Hepatocyte (in vitro differentiated cells): ENCODE measurements at regions not wholly inside any gene's neighbourhood (a gene's known extent, or its start where the extent isn't known, plus 50 kb on each side); places are given as distances from the start of the nearest gene placed in this dataset.

ENCODE experiments used
- DNase-seq: peaks from one replicate; pipeline ENCODE4 v3.0.0-alpha.2; 2016; ENCODE audit warnings: low spot score
- H2AFZ ChIP-seq: fragments of 200-600 bp; sonication (generic); 2 replicates; pipeline ENCODE4 v1.6.0; 2016; ENCODE audit warnings: antibody characterized with exemption, mild to moderate bottlenecking
- H3K27ac ChIP-seq: fragments of 200-600 bp; sonication (generic); 2 replicates; pipeline ENCODE4 v1.5.1; 2016; ENCODE audit warnings: mild to moderate bottlenecking
- H3K27me3 ChIP-seq: fragments of 200-600 bp; sonication (generic); 2 replicates; pipeline ENCODE4 v1.6.1; 2016
- H3K36me3 ChIP-seq: fragments of 200-600 bp; sonication (generic); replicated peaks from 2 replicates; pipeline ENCODE4 v1.5.1; 2016; ENCODE audit warnings: low read depth; ENCODE audit not compliant: insufficient read depth
- H3K4me1 ChIP-seq: fragments of 200-600 bp; sonication (generic); 2 replicates; pipeline ENCODE4 v1.5.1; 2016; ENCODE audit warnings: mild to moderate bottlenecking, moderate library complexity; ENCODE audit not compliant: insufficient read depth
- H3K4me2 ChIP-seq: fragments of 200-600 bp; sonication (generic); 2 replicates; pipeline ENCODE4 v1.6.0; 2016
- H3K4me3 ChIP-seq: fragments of 200-600 bp; sonication (generic); 2 replicates; pipeline ENCODE4 v1.5.1; 2016; ENCODE audit warnings: mild to moderate bottlenecking
- H3K79me2 ChIP-seq: fragments of 200-600 bp; sonication (generic); 2 replicates; pipeline ENCODE4 v1.6.0; 2017; ENCODE audit warnings: mild to moderate bottlenecking
- H3K9me2 ChIP-seq: fragments of 200-600 bp; sonication (generic); replicated peaks from 2 replicates; pipeline ENCODE4 v1.6.0; 2017; ENCODE audit warnings: mild to moderate bottlenecking; ENCODE audit not compliant: insufficient read depth
- H3K9me3 ChIP-seq: fragments of 200-600 bp; sonication (generic); 2 replicates; pipeline ENCODE4 v1.5.1; 2016; ENCODE audit warnings: low read depth, mild to moderate bottlenecking
- H4K20me1 ChIP-seq: fragments of 200-600 bp; sonication (generic); 2 replicates; pipeline ENCODE4 v1.6.0; 2016; ENCODE audit warnings: mild to moderate bottlenecking; ENCODE audit not compliant: insufficient read depth, poor library complexity, severe bottlenecking
- CTCF ChIP-seq: fragments of 200-600 bp; sonication (generic); IDR thresholded peaks from 2 replicates; pipeline ENCODE4 v1.5.1; 2016; ENCODE audit warnings: antibody characterized with exemption, mild to moderate bottlenecking; ENCODE audit not compliant: poor library complexity
- EZH2 ChIP-seq: fragments of 200-600 bp; sonication (generic); IDR thresholded peaks from 2 replicates; pipeline ENCODE4 v1.6.1; 2016; ENCODE audit warnings: antibody characterized with exemption, mild to moderate bottlenecking, borderline replicate concordance
- EZH2phosphoT487 ChIP-seq: fragments of 200-600 bp; sonication (generic); IDR thresholded peaks from one replicate; pipeline ENCODE4 v1.6.1; 2018; ENCODE audit warnings: antibody characterized with exemption, mild to moderate bottlenecking, low read depth, moderate library complexity; ENCODE audit not compliant: unreplicated experiment, severe bottlenecking
- WGBS: methylation state at CpG from one replicate; pipeline ENCODE4 v1.1.6; 2016; ENCODE audit warnings: low lambda C conversion rate; ENCODE audit errors: missing lambda C conversion rate; 5-methylcytosine and 5-hydroxymethylcytosine counted together

- no peaks in the 10 kb centered on the region for H3K9me3 ChIP-seq
- no peak overlapping the region for H2AFZ ChIP-seq
- WGBS: 92% methylated on average over 9 of the region's 9 CpGs
- no peak overlapping the region for H3K27ac ChIP-seq
- H3K4me3 ChIP-seq: no peak overlapping the region
- TF ChIP-seq EZH2phosphoT487: no peak
- no peak for TF ChIP-seq CTCF
- no peak for TF ChIP-seq EZH2
- no peaks in the 10 kb centered on the region for H3K9me2 ChIP-seq
- no peaks in the 10 kb centered on the region for H3K36me3 ChIP-seq
- H3K4me2 ChIP-seq: no peak overlapping the region
- no peaks in the 10 kb centered on the region for H4K20me1 ChIP-seq
- DNase-seq: no peak
- no peaks in the 10 kb centered on the region for H3K79me2 ChIP-seq
- no peaks in the 10 kb centered on the region for H3K4me1 ChIP-seq
- H3K27me3 ChIP-seq: no peaks in the 10 kb centered on the region
Measured at GRCh38 chr1:5809207-5809788, 182.9 kb downstream of the NPHP4 start.

GRCh38 chr1:5803851-5804250 lies 188.4 kb downstream of the NPHP4 start:
- H3K27ac ChIP-seq: no peak overlapping the region
- no peaks in the 10 kb centered on the region for H4K20me1 ChIP-seq
- DNase-seq: no peak
- H3K9me2 ChIP-seq: no peaks in the 10 kb centered on the region
- no peak for TF ChIP-seq EZH2
- no peak for TF ChIP-seq EZH2phosphoT487
- no peak for TF ChIP-seq CTCF
- no peak overlapping the region for H2AFZ ChIP-seq
- no peak overlapping the region for H3K4me2 ChIP-seq
- H3K36me3 ChIP-seq: no peaks in the 10 kb centered on the region
- no peaks in the 10 kb centered on the region for H3K27me3 ChIP-seq
- no peaks in the 10 kb centered on the region for H3K9me3 ChIP-seq
- H3K4me3 ChIP-seq: no peak overlapping the region
- H3K4me1 ChIP-seq: no peaks in the 10 kb centered on the region
- no peaks in the 10 kb centered on the region for H3K79me2 ChIP-seq

GRCh38 chr1:5802606-5803005 lies 189.6 kb downstream of the NPHP4 start:
- TF ChIP-seq EZH2phosphoT487: no peak
- no peak for TF ChIP-seq EZH2
- no peak for TF ChIP-seq CTCF
- WGBS: 91% methylated on average over 1 of the region's 1 CpG

GRCh38 chr1:5798904-5799303 lies 193.3 kb downstream of the NPHP4 start:
- H3K36me3 ChIP-seq: no peaks in the 10 kb centered on the region
- no peaks in the 10 kb centered on the region for H3K27me3 ChIP-seq
- DNase-seq: no peak
- no peak overlapping the region for H3K27ac ChIP-seq
- no peak overlapping the region for H3K4me3 ChIP-seq
- 81% methylated on average over 7 of the region's 7 CpGs for WGBS
- H3K9me2 ChIP-seq: no peaks in the 10 kb centered on the region
- no peaks in the 10 kb centered on the region for H3K9me3 ChIP-seq
- no peaks in the 10 kb centered on the region for H3K79me2 ChIP-seq
- no peak overlapping the region for H2AFZ ChIP-seq
- no peak overlapping the region for H3K4me2 ChIP-seq
- H4K20me1 ChIP-seq: no peaks in the 10 kb centered on the region
- H3K4me1 ChIP-seq: no peaks in the 10 kb centered on the region
- TF ChIP-seq CTCF (no peak), EZH2phosphoT487 (no peak), EZH2 (no peak)

More at GRCh38 chr1:5802606-5803005, 189.6 kb downstream of the NPHP4 start:
- Histone ChIP-seq H3K9me3 (no peaks in the 10 kb centered on the region), H3K79me2 (no peaks in the 10 kb centered on the region), H3K4me3 (no peak overlapping the region), H3K4me1 (no peaks in the 10 kb centered on the region), H3K9me2 (no peaks in the 10 kb centered on the region), H3K27ac (no peak overlapping the region), H3K4me2 (no peak overlapping the region), H3K27me3 (no peaks in the 10 kb centered on the region), H4K20me1 (no peaks in the 10 kb centered on the region), H2AFZ (no peak overlapping the region), H3K36me3 (no peaks in the 10 kb centered on the region)
- DNase-seq: no peak
